H1 (cell line): ENCODE measurements at regions not wholly inside any gene's neighbourhood (a gene's known extent, or its start where the extent isn't known, plus 50 kb on each side); places are given as distances from the start of the nearest gene placed in this dataset.

ENCODE experiments used
- CTCF ChIA-PET: fragments of 300-600 bp; sonication (Branson Sonifier 250); formaldehyde crosslinking; loops from one replicate; lab custom pipeline; 2021; ENCODE audit not compliant: partially characterized antibody; lab: Charles Lee
- POLR2A ChIA-PET: fragments of 300-600 bp; sonication (Branson Sonifier 250); formaldehyde crosslinking; loops from one replicate; lab custom pipeline; 2021; ENCODE audit warnings: inconsistent platforms; ENCODE audit not compliant: partially characterized antibody; lab: Charles Lee
- DNase-seq, 2 experiments: peaks; one replicate each; pipeline versions ENCODE4 v3.0.0 to v3.0.0-alpha.2; 2010 to 2022; ENCODE audit warnings: low spot score in 2 of 2, low read depth in 1 of 2, mixed read lengths in 1 of 2
- FAIRE-seq: peaks from 2 replicates; lab custom pipeline; 2011; peaks lifted over from hg19 to GRCh38; lab: Jason Lieb, UNC
- H2AFZ ChIP-seq: 2 replicates; pipeline ENCODE4 v1.8.1; 2012; ENCODE audit warnings: low read length, inconsistent platforms
- H2AK5ac ChIP-seq: 2 replicates; pipeline ENCODE4 v1.6.1; 2013; ENCODE audit warnings: low read depth, low read length
- H2BK120ac ChIP-seq: replicated peaks from 2 replicates; pipeline ENCODE3; 2013; ENCODE audit warnings: low read depth, low read length, inconsistent platforms
- H2BK12ac ChIP-seq: 2 replicates; pipeline ENCODE4 v1.6.1; 2013; ENCODE audit warnings: low read depth, low read length
- H2BK15ac ChIP-seq: 2 replicates; pipeline ENCODE4 v1.6.1; 2013; ENCODE audit warnings: low read length
- H2BK20ac ChIP-seq: 2 replicates; pipeline ENCODE4 v1.6.1; 2013; ENCODE audit warnings: low read length
- H2BK5ac ChIP-seq: 2 replicates; pipeline ENCODE4 v1.6.1; 2013; ENCODE audit warnings: low read depth, low read length
- H3K14ac ChIP-seq: 2 replicates; pipeline ENCODE4 v1.6.1; 2013; ENCODE audit warnings: inconsistent platforms; ENCODE audit not compliant: insufficient read length
- H3K18ac ChIP-seq: 2 replicates; pipeline ENCODE4 v1.6.1; 2013; ENCODE audit warnings: low read length; ENCODE audit errors: extremely low read depth
- H3K23ac ChIP-seq: 2 replicates; pipeline ENCODE4 v1.6.1; 2013; ENCODE audit warnings: inconsistent platforms; ENCODE audit not compliant: insufficient read length
- H3K23me2 ChIP-seq: 2 replicates; pipeline ENCODE4 v1.6.1; 2013; ENCODE audit warnings: low read depth, low read length
- H3K27ac ChIP-seq: 2 replicates; pipeline ENCODE4 v1.6.1; 2011; ENCODE audit warnings: low read depth, low read length, inconsistent platforms
- H3K27me3 ChIP-seq, 4 experiments: replicated peaks in 1 of 4; 1 replicate in 1 of 4; 2 replicates in 3 of 4; pipeline versions ENCODE4 v1.6.1 to v1.8.1; 2011 to 2013; ENCODE audit warnings: low read length in 3 of 4, mild to moderate bottlenecking in 3 of 4, inconsistent platforms in 2 of 4, mixed read lengths in 2 of 4, moderate library complexity in 1 of 4; ENCODE audit not compliant: control insufficient read depth in 3 of 4, insufficient read depth in 3 of 4; ENCODE audit errors: extremely low read depth in 1 of 4
- H3K36me3 ChIP-seq, 4 experiments: 2 replicates each; pipeline versions ENCODE4 v1.6.1 to v1.8.1; 2011 to 2013; ENCODE audit warnings: mild to moderate bottlenecking in 4 of 4, low read length in 3 of 4, moderate library complexity in 2 of 4, control low read depth in 1 of 4, inconsistent platforms in 1 of 4; ENCODE audit not compliant: insufficient read depth in 4 of 4, control insufficient read depth in 2 of 4
- H3K4ac ChIP-seq: replicated peaks from 2 replicates; pipeline ENCODE3; 2013; ENCODE audit warnings: low read length, low read depth, mixed read lengths, inconsistent platforms; ENCODE audit not compliant: insufficient read length
- H3K4me1 ChIP-seq, 4 experiments: replicated peaks in 1 of 4; 1 replicate in 1 of 4; 2 replicates in 3 of 4; pipeline versions ENCODE4 v1.6.1 to v1.8.1; 2011 to 2013; ENCODE audit warnings: low read length in 3 of 4, inconsistent platforms in 2 of 4, mixed read lengths in 1 of 4; ENCODE audit not compliant: insufficient read depth in 4 of 4, control insufficient read depth in 3 of 4
- H3K4me2 ChIP-seq, 2 experiments: 2 replicates each; pipeline versions ENCODE4 v1.6.1 to v1.8.1; 2011 to 2013; ENCODE audit warnings: low read depth in 2 of 2, low read length in 2 of 2, control low read depth in 1 of 2, inconsistent platforms in 1 of 2, mild to moderate bottlenecking in 1 of 2; ENCODE audit not compliant: insufficient read depth in 1 of 2
- H3K4me3 ChIP-seq, 4 experiments: fragments of 200-600, 300-600 bp in 1 of 4; sonication (generic), shearing (Covaris generic), sonication (Bioruptor Twin) in 1 of 4; 2 replicates each; pipeline versions ENCODE4 v1.5.1 to v1.8.1; 2011 to 2016; ENCODE audit warnings: low read length in 4 of 4, low read depth in 3 of 4, control low read depth in 2 of 4, inconsistent platforms in 2 of 4, mild to moderate bottlenecking in 2 of 4, mixed read lengths in 1 of 4, moderate library complexity in 1 of 4; ENCODE audit not compliant: insufficient read depth in 2 of 4; ENCODE audit errors: extremely low read depth in 1 of 4
- H3K56ac ChIP-seq: replicated peaks from 2 replicates; pipeline ENCODE3; 2013; ENCODE audit warnings: low read depth, mild to moderate bottlenecking, mixed read lengths, low read length, inconsistent platforms; ENCODE audit not compliant: insufficient read length
- H3K79me1 ChIP-seq: 2 replicates; pipeline ENCODE4 v1.6.1; 2013; ENCODE audit warnings: low read depth, low read length, control low read depth
- H3K79me2 ChIP-seq, 2 experiments: 2 replicates each; pipeline versions ENCODE4 v1.6.1 to v1.8.1; 2012 to 2013; ENCODE audit warnings: low read length in 2 of 2, mild to moderate bottlenecking in 2 of 2, inconsistent platforms in 1 of 2; ENCODE audit not compliant: insufficient read depth in 2 of 2, control insufficient read depth in 1 of 2
- H3K9ac ChIP-seq, 4 experiments: replicated peaks in 1 of 4; 1 replicate in 1 of 4; 2 replicates in 3 of 4; pipeline versions ENCODE4 v1.6.1 to v1.8.1; 2011 to 2013; ENCODE audit warnings: low read depth in 3 of 4, low read length in 3 of 4, control low read depth in 2 of 4, mild to moderate bottlenecking in 2 of 4, moderate library complexity in 2 of 4, inconsistent platforms in 1 of 4; ENCODE audit errors: extremely low read depth in 1 of 4
- H3K9me3 ChIP-seq, 2 experiments: 2 replicates each; pipeline versions ENCODE4 v1.6.1 to v1.8.1; 2012 to 2013; ENCODE audit warnings: mild to moderate bottlenecking in 2 of 2, moderate library complexity in 2 of 2, control low read depth in 1 of 2, inconsistent platforms in 1 of 2, low read depth in 1 of 2, low read length in 1 of 2, mixed read lengths in 1 of 2; ENCODE audit not compliant: insufficient read depth in 2 of 2
- H4K20me1 ChIP-seq, 2 experiments: replicated peaks in 1 of 2; 2 replicates each; pipeline versions ENCODE3 to v1.8.1; 2011 to 2013; ENCODE audit warnings: inconsistent platforms in 2 of 2, low read length in 2 of 2, mild to moderate bottlenecking in 1 of 2; ENCODE audit not compliant: insufficient read depth in 2 of 2, control insufficient read depth in 1 of 2
- H4K5ac ChIP-seq: 2 replicates; pipeline ENCODE4 v1.6.1; 2013; ENCODE audit warnings: low read length, low read depth, mixed read lengths, inconsistent platforms; ENCODE audit not compliant: insufficient read length
- H4K8ac ChIP-seq: 2 replicates; pipeline ENCODE4 v1.8.0; 2013; ENCODE audit warnings: mild to moderate bottlenecking, moderate library complexity, low read length, inconsistent platforms; ENCODE audit not compliant: insufficient read depth; ENCODE audit errors: extremely low read depth
- H4K91ac ChIP-seq: replicated peaks from 2 replicates; pipeline ENCODE3; 2013; ENCODE audit warnings: low read length, mixed read lengths, inconsistent platforms; ENCODE audit not compliant: insufficient read length
- NANOG ChIP-seq: IDR thresholded peaks from 2 replicates; pipeline ENCODE4 v1.6.1; 2011; ENCODE audit warnings: low read length, low read depth, mild to moderate bottlenecking, inconsistent platforms; ENCODE audit not compliant: insufficient read depth, poor library complexity, severe bottlenecking
- RBBP5 ChIP-seq: IDR thresholded peaks from 2 replicates; pipeline ENCODE4 v1.7.1; 2012; ENCODE audit warnings: low read depth, mild to moderate bottlenecking, inconsistent platforms, low read length, moderate library complexity, borderline replicate concordance
- SP1 ChIP-seq: IDR thresholded peaks from 2 replicates; pipeline ENCODE4 v1.6.1; 2011; ENCODE audit warnings: low read depth, low read length
- WGBS, 2 experiments: shearing (Covaris generic) in 1 of 2; methylation state at CpG; one replicate each; pipeline versions ENCODE4 v1.1.6 to v1.1.7; 2013 to 2015; ENCODE audit warnings: low lambda C conversion rate in 2 of 2, mixed read lengths in 2 of 2, inconsistent platforms in 1 of 2, low coverage in 1 of 2, missing lambda C conversion rate in 1 of 2; ENCODE audit not compliant: insufficient replicate concordance in 2 of 2, insufficient coverage in 1 of 2, insufficient read length in 1 of 2; ENCODE audit errors: extremely low coverage in 1 of 2, missing lambda C conversion rate in 1 of 2; 5-methylcytosine and 5-hydroxymethylcytosine counted together

DNA sequence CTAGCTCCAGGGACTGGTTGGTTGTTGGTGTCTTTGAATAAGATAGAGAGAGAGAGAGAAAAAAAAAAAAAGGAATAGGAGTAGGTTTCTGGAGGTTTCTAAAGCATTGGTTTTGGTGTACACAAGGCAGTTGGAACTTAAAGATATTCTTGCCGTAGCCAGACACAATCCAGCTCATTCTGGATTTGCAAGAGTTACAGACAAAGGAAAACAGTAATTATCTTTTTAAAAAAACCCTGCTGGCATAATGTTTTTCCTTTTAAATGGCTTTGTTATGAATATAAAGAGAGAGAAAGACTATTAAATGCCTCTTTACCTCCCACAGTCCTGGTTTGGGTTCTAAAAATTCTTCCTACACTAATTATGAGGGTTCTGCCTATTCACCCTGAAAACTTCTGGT lies 120.4 kb upstream of the RAG2 start:
- no peak overlapping the region for H2BK5ac ChIP-seq
- CTCF ChIA-PET = interaction anchor here (1.1 to 9.8 kb wide), 9 partner anchors 7 to 30 kb away, joined by 3 to 80 read pairs (median 5); no protein-coding TSS in a partner anchor
- H2BK12ac ChIP-seq = no peak overlapping the region
- no peak overlapping the region for H3K27ac ChIP-seq
- WGBS, 2 experiments = 20% methylated on average over 1 of the region's 1 CpG; no CpG with 5 or more reads in 1 of the 2 experiments
- DNase-seq = no peak
- H4K91ac ChIP-seq = no peak overlapping the region
- no peak overlapping the region for H2AK5ac ChIP-seq
- H3K79me1 ChIP-seq = no peaks in the 10 kb centered on the region
- no peak overlapping the region for H4K5ac ChIP-seq
- no peak overlapping the region for H2BK20ac ChIP-seq
- peak overlapping the region; percentile 38 to 46; a peak in 3 of 4 replicates for H3K4me2 ChIP-seq
- no peaks in the 10 kb centered on the region for H3K9me3 ChIP-seq
- no peak overlapping the region for H3K56ac ChIP-seq
- TF ChIP-seq NANOG = peak; percentile 62
- TF ChIP-seq RBBP5 = no peak
- 0 out of 2 replicates have a peak, but pooled peaks have one; percentile 8 for TF ChIP-seq SP1
- H2BK120ac ChIP-seq = no peak overlapping the region
- H4K20me1 ChIP-seq = no peaks in the 10 kb centered on the region
- H3K4me3 ChIP-seq = peak overlapping the region in 1 of 4 experiments; percentile 20; a peak in 2 of 8 replicates
- H3K23me2 ChIP-seq = no peaks in the 10 kb centered on the region
- FAIRE-seq = no peak
- peaks cover 8 to 33% (median 24%) of the 10 kb centered on the region in 4 experiments; a peak in 6 of 7 replicates for H3K27me3 ChIP-seq
- H3K4me1 ChIP-seq = peaks cover 0 to 7% (median 3%) of the 10 kb centered on the region in 4 experiments; a peak in 4 of 7 replicates
- no peak overlapping the region for H3K9ac ChIP-seq
- H3K14ac ChIP-seq = no peak overlapping the region
- POLR2A ChIA-PET = no interaction called here
- no peak overlapping the region for H3K18ac ChIP-seq
- no peaks in the 10 kb centered on the region for H3K79me2 ChIP-seq
- no peak overlapping the region for H2BK15ac ChIP-seq
- no peak overlapping the region for H3K23ac ChIP-seq
- no peak overlapping the region for H3K4ac ChIP-seq
- no peaks in the 10 kb centered on the region for H3K36me3 ChIP-seq
- H2AFZ ChIP-seq = no peak overlapping the region
- no peak overlapping the region for H4K8ac ChIP-seq
